ENCODE measurements at regions not wholly inside any gene's neighbourhood (a gene's known extent, or its start where the extent isn't known, plus 50 kb on each side); places are given as distances from the start of the nearest gene placed in this dataset.

- no peak for TF ChIP-seq CTCF (IDR thresholded peaks at IDR 0.05; ENCODE audit: poor library complexity, severe bottlenecking)
- TF ChIP-seq RAD21 (conservative IDR thresholded peaks at IDR 0.05): no peak
Observed at GRCh38 chr12:104816845-104817503, 141.1 kb downstream of the SLC41A2 start.
